SK-N-SH (cell line): ENCODE measurements at regions not wholly inside any gene's neighbourhood (a gene's known extent, or its start where the extent isn't known, plus 50 kb on each side); places are given as distances from the start of the nearest gene placed in this dataset.

Experiments
- EP300 ChIP-seq, 2 experiments: IDR thresholded peaks; 2 replicates each; pipeline versions ENCODE4 v1.4.0 to v1.6.1; 2012; ENCODE audit warnings: borderline replicate concordance in 1 of 2, low read depth in 1 of 2, low read length in 1 of 2
- EZH2phosphoT487 ChIP-seq: fragments of 200-600 bp; sonication (generic); IDR thresholded peaks from 2 replicates; pipeline ENCODE4 v1.6.1; 2017; ENCODE audit warnings: low read depth, mixed run types, mild to moderate bottlenecking, antibody characterized with exemption, moderate library complexity, borderline replicate concordance
- FOXM1 ChIP-seq: IDR thresholded peaks from 2 replicates; pipeline ENCODE4 v1.4.0; 2012; ENCODE audit warnings: low read depth, mild to moderate bottlenecking
- NRF1 ChIP-seq: IDR thresholded peaks from 2 replicates; pipeline ENCODE4 v1.6.1; 2012; ENCODE audit warnings: low read depth, mild to moderate bottlenecking, low read length
- POLR2AphosphoS5 ChIP-seq: IDR thresholded peaks from 2 replicates; pipeline ENCODE4 v1.6.1; 2012; ENCODE audit warnings: low read depth, low read length
- RAD21 ChIP-seq: IDR thresholded peaks from 2 replicates; pipeline ENCODE4 v1.6.1; 2012; ENCODE audit warnings: mild to moderate bottlenecking, low read length
- SIN3A ChIP-seq: IDR thresholded peaks from 2 replicates; pipeline ENCODE4 v1.6.1; 2012; ENCODE audit warnings: low read depth, mild to moderate bottlenecking, low read length, moderate library complexity, borderline replicate concordance
- TEAD4 ChIP-seq: IDR thresholded peaks from 2 replicates; pipeline ENCODE4 v1.4.0; 2012; ENCODE audit warnings: mild to moderate bottlenecking, borderline replicate concordance; ENCODE audit not compliant: insufficient read depth
- TF ChIP-seq, protein P1 (sequence below): fragments of 200-600 bp; sonication (generic); IDR thresholded peaks from 2 replicates; pipeline ENCODE4 v1.6.1; 2017; ENCODE audit warnings: antibody characterized with exemption, mild to moderate bottlenecking, moderate library complexity
- TF ChIP-seq, protein P2 (sequence below): IDR thresholded peaks from 2 replicates; pipeline ENCODE4 v1.4.0; 2012; ENCODE audit warnings: low read depth, borderline replicate concordance
- TF ChIP-seq, protein P3 (sequence below): IDR thresholded peaks from 2 replicates; pipeline ENCODE4 v1.4.0; 2012; ENCODE audit warnings: low read depth
- TF ChIP-seq, protein P4 (sequence below): fragments of 150-350 bp; IDR thresholded peaks from 2 replicates; pipeline ENCODE4 v1.6.1; 2016; ENCODE audit warnings: mild to moderate bottlenecking, low read depth, low read length
- TF ChIP-seq, protein P5 (sequence below): IDR thresholded peaks from 2 replicates; pipeline ENCODE4 v1.6.1; 2012; ENCODE audit warnings: mild to moderate bottlenecking, low read depth, low read length, moderate library complexity
- TF ChIP-seq, protein P6 (sequence below): IDR thresholded peaks from 2 replicates; pipeline ENCODE4 v1.4.0; 2012; ENCODE audit warnings: low read depth, borderline replicate concordance

DNA sequence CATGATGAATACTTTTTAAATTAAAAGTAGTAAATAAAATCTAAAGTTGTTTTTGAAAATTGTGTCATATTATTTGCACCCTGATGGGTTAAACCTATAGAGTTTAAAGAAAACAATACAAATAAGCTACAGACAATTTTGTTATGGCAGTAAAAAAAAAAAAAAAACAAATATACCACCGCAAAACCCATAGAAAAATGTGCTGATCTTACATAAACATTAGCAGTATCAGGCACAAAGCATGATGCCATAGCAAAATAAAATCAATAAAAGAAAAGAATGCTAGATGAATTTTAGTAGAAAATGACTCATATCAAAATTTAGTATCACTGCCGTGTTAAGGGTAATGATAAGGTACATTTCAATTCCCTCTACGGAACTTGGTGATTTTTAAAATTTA, 826.0 kb downstream of the SLITRK1 start:
- TF ChIP-seq SIN3A (no peak), EP300 (IDR thresholded peaks at IDR 0.05; ENCODE audit: borderline replicate concordance in 1 of 2, low read depth in 1 of 2, low read length in 1 of 2) (no peak), NRF1 (no peak), RAD21 (no peak), FOXM1 (no peak), EZH2phosphoT487 (no peak), POLR2AphosphoS5 (no peak), TEAD4 (no peak)
- TF ChIP-seq, protein P1, sequence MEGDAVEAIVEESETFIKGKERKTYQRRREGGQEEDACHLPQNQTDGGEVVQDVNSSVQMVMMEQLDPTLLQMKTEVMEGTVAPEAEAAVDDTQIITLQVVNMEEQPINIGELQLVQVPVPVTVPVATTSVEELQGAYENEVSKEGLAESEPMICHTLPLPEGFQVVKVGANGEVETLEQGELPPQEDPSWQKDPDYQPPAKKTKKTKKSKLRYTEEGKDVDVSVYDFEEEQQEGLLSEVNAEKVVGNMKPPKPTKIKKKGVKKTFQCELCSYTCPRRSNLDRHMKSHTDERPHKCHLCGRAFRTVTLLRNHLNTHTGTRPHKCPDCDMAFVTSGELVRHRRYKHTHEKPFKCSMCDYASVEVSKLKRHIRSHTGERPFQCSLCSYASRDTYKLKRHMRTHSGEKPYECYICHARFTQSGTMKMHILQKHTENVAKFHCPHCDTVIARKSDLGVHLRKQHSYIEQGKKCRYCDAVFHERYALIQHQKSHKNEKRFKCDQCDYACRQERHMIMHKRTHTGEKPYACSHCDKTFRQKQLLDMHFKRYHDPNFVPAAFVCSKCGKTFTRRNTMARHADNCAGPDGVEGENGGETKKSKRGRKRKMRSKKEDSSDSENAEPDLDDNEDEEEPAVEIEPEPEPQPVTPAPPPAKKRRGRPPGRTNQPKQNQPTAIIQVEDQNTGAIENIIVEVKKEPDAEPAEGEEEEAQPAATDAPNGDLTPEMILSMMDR: no peak
- TF ChIP-seq, protein P2, sequence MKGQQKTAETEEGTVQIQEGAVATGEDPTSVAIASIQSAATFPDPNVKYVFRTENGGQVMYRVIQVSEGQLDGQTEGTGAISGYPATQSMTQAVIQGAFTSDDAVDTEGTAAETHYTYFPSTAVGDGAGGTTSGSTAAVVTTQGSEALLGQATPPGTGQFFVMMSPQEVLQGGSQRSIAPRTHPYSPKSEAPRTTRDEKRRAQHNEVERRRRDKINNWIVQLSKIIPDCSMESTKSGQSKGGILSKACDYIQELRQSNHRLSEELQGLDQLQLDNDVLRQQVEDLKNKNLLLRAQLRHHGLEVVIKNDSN: no peak
- TF ChIP-seq, protein P3, sequence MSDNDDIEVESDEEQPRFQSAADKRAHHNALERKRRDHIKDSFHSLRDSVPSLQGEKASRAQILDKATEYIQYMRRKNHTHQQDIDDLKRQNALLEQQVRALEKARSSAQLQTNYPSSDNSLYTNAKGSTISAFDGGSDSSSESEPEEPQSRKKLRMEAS: no peak
- TF ChIP-seq, protein P4, sequence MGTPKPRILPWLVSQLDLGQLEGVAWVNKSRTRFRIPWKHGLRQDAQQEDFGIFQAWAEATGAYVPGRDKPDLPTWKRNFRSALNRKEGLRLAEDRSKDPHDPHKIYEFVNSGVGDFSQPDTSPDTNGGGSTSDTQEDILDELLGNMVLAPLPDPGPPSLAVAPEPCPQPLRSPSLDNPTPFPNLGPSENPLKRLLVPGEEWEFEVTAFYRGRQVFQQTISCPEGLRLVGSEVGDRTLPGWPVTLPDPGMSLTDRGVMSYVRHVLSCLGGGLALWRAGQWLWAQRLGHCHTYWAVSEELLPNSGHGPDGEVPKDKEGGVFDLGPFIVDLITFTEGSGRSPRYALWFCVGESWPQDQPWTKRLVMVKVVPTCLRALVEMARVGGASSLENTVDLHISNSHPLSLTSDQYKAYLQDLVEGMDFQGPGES: no peak
- TF ChIP-seq, protein P5, sequence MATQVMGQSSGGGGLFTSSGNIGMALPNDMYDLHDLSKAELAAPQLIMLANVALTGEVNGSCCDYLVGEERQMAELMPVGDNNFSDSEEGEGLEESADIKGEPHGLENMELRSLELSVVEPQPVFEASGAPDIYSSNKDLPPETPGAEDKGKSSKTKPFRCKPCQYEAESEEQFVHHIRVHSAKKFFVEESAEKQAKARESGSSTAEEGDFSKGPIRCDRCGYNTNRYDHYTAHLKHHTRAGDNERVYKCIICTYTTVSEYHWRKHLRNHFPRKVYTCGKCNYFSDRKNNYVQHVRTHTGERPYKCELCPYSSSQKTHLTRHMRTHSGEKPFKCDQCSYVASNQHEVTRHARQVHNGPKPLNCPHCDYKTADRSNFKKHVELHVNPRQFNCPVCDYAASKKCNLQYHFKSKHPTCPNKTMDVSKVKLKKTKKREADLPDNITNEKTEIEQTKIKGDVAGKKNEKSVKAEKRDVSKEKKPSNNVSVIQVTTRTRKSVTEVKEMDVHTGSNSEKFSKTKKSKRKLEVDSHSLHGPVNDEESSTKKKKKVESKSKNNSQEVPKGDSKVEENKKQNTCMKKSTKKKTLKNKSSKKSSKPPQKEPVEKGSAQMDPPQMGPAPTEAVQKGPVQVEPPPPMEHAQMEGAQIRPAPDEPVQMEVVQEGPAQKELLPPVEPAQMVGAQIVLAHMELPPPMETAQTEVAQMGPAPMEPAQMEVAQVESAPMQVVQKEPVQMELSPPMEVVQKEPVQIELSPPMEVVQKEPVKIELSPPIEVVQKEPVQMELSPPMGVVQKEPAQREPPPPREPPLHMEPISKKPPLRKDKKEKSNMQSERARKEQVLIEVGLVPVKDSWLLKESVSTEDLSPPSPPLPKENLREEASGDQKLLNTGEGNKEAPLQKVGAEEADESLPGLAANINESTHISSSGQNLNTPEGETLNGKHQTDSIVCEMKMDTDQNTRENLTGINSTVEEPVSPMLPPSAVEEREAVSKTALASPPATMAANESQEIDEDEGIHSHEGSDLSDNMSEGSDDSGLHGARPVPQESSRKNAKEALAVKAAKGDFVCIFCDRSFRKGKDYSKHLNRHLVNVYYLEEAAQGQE: no peak
- TF ChIP-seq, protein P6, sequence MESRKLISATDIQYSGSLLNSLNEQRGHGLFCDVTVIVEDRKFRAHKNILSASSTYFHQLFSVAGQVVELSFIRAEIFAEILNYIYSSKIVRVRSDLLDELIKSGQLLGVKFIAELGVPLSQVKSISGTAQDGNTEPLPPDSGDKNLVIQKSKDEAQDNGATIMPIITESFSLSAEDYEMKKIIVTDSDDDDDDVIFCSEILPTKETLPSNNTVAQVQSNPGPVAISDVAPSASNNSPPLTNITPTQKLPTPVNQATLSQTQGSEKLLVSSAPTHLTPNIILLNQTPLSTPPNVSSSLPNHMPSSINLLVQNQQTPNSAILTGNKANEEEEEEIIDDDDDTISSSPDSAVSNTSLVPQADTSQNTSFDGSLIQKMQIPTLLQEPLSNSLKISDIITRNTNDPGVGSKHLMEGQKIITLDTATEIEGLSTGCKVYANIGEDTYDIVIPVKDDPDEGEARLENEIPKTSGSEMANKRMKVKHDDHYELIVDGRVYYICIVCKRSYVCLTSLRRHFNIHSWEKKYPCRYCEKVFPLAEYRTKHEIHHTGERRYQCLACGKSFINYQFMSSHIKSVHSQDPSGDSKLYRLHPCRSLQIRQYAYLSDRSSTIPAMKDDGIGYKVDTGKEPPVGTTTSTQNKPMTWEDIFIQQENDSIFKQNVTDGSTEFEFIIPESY: no peak
